ENCODE measurements at regions not wholly inside any gene's neighbourhood (a gene's known extent, or its start where the extent isn't known, plus 50 kb on each side); places are given as distances from the start of the nearest gene placed in this dataset.

DNA sequence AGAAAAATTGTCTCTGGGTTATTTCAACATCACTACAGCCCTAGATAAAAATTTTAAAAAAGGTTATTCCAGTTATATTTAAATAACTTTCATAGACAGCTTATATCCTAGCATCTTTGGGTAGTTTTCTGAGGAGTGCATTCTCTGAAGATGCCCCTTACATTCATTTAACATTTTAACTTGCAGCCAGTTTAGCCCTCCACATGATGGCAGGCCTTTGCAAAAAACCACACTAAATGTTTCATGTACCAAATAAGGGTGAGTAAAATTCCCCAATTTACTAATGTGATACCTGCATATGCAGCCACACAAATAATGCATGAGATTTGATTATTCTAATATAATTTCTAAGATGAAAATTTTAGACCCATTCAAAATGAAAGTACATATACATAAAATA is 108.4 kb upstream of the ZWINT start (continued):
- TF ChIP-seq ZNF646 (CRISPR knock-in tag; IDR thresholded peaks at IDR 0.05): no peak
- TF ChIP-seq MBD4 (IDR thresholded peaks at IDR 0.05; ENCODE audit: borderline replicate concordance, low read length): no peak
- no peak for TF ChIP-seq ZNF883 (CRISPR knock-in tag; IDR thresholded peaks at IDR 0.05; ENCODE audit: not compliant biosample characterization)

DNA sequence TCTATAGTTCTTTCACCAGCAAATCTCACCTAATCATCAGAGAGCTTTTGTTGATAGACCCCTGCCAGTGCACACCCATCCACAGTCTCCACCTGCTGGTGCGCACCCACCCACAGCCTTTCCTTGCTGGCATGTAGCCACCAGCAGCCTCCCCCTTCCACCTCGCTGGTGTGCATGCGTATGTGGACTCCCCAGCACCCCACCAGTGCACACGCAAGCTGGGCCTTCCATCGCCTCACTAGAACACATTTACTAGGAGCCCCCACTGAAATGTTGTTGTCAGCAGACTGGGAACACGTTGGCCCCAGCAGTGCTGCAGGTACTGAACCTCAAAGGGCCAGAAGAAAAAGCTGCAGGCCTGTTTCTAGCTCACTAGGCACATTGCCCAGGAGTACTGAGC is 104.9 kb upstream of the ZWINT start:
- no peaks in the 10 kb centered on the region for H3K36me3 ChIP-seq (replicated peaks in 1 of 2; ENCODE audit: control insufficient read depth in 1 of 2, insufficient read depth in 2 of 2, low read length in 2 of 2)
- DNase-seq (ENCODE audit: low spot score) (no peak), ATAC-seq (no peak), FAIRE-seq (no peak)
- POLR2A ChIA-PET: no interaction called here
- no peaks in the 10 kb centered on the region for H4K20me1 ChIP-seq (ENCODE audit: insufficient read depth, low read length)
- H3K4me3 ChIP-seq (replicated peaks in 1 of 3; ENCODE audit: insufficient read depth in 1 of 3, low read depth in 2 of 3, low read length in 3 of 3): no peak overlapping the region
- intact Hi-C loops (cut with micrococcal nuclease; ENCODE audit: unreplicated experiment): no loop called here
- no peaks in the 10 kb centered on the region for H3K27me3 ChIP-seq (ENCODE audit: control insufficient read depth in 1 of 2, insufficient read depth in 2 of 2, low read length in 2 of 2)
- H3K4me1 ChIP-seq (ENCODE audit: insufficient read depth, low read length): no peaks in the 10 kb centered on the region
- in situ Hi-C loops (cut with HindIII; ENCODE audit: extremely low pct_ligation_motif_present, low pct_unique_long_range_greater_than_20kb): no loop called here
- no peaks in the 10 kb centered on the region for H3K79me2 ChIP-seq (ENCODE audit: insufficient read depth, low read length)
- BruUV-seq (replicated peaks): no TSS peak
- no peak overlapping the region for H2AFZ ChIP-seq (ENCODE audit: low read length)
- CTCF ChIA-PET (ENCODE audit: low intra/inter-chr PET ratio, low total read pairs): no interaction called here
- WGBS (ENCODE audit: low lambda C conversion rate): 80% methylated on average over 1 of the region's 6 CpGs
- no peak overlapping the region for H3K9ac ChIP-seq (ENCODE audit: insufficient read depth, low read depth, low read length)
- TF ChIP-seq LCORL (IDR thresholded peaks at IDR 0.05): no peak
- TF ChIP-seq LCORL (CRISPR knock-in tag; IDR thresholded peaks at IDR 0.05): no peak
- TF ChIP-seq FOXK1 (CRISPR knock-in tag; IDR thresholded peaks at IDR 0.05; ENCODE audit: borderline replicate concordance, low read depth): no peak
- no peak overlapping the region for H3K4me2 ChIP-seq (ENCODE audit: low read depth, low read length)
- no peaks in the 10 kb centered on the region for H3K9me3 ChIP-seq (ENCODE audit: low read length)
- H3K27ac ChIP-seq (ENCODE audit: extremely low read length, insufficient read depth, low read length): no peak overlapping the region

All from HepG2 (cell line).